ENCODE measurements at regions not wholly inside any gene's neighbourhood (a gene's known extent, or its start where the extent isn't known, plus 50 kb on each side); places are given as distances from the start of the nearest gene placed in this dataset.
"Not testable (repeated sequence)": the region's sequence is repeated elsewhere in the genome, so short reads cannot be mapped to it uniquely, and the experiment has no call there.

DNA sequence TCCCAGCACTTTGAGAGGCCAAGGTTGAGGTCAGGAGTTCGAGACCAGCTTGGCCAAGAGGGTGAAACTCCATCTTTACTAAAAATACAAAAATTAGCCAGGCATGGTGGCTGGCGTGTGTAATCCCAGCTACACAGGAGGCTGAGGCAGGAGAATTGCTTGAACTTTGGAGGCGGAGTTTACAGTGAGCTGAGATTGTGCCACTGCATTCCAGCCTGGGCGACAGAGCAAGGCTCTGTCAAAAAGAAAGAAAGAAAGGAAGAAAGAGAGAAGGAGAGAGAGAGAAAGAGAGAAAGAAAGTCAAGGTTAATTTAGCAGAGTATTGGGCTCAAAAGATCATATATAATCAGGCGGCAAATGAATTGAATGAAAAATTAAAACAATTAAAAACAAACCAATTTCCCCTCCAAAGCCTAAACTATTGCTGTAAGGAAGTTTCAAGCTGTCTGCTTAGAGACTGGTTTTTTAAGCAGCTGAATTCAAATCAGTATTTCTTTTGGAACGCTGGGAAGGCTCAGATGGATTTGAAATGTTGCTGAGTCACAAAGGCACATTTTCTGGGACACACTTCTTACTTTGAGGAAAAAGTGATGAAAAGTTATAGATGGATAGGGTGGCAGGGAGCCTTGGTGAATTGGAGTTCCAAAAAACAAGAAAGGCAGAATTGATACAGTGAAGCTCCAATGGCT, 81.3 kb upstream of the BHLHE40 start:
- DNase-seq (ENCODE audit: low spot score): no peak

DNA sequence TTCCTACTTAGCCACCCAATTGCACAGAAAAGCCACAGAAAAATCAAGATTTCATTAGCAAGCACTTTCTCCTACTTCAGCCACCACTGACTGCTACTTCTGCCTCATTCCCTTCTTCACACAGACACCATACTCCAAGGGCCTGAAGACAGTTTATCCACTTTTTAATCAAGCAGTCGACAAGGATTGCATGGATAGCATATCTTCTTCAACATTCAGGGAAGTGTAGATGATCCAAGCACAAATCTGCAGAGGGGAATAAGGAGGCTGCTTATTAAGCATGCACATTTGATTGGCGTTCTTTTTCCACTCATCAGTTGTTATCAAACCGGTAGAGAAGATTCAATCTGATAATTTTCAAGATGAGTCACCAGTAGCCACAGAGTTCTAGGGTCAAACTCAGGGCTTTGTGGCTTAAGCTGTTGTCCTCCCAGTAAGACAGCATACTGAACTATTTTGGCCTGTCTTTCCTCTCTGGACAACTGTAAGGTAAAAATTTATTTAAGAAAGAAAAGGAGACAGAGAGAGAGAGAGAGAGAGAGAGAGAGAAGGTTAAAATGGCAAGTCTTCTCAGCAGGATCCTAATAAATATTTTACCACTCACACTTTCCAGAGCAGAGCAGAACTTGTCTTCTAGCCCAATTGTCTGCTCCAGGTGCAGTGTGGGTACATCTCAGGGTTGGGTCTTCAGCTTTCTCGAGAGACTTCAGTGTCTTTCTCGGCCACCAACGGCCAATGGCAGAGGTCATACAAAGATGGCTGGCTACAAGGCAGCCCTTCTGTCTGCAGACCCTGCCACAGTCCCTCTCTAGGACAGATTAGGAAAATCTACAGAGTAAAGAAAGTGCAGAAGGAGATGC, 80.6 kb upstream of the BHLHE40 start:
- no peak for DNase-seq (ENCODE audit: low spot score)

DNA sequence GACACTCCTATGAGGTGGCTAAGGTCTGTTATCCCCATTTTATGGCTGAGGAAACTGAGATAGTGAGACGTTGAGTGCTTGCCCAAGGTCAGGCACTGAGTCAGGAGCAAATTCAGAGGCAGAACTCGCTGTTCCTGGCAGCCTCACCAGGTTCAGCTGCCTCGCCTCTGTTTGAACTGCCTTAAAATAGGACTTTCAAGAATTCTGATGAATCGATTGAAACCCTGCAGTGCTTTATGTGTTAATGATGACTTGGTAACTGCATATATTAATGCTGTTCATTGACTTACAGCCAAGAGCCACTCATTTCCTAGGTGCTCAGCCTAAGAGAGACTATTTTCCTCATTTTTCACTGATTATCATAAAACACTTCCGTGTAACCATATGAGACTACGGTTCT, 79.5 kb upstream of the BHLHE40 start:
- DNase-seq (ENCODE audit: low spot score): no peak

DNA sequence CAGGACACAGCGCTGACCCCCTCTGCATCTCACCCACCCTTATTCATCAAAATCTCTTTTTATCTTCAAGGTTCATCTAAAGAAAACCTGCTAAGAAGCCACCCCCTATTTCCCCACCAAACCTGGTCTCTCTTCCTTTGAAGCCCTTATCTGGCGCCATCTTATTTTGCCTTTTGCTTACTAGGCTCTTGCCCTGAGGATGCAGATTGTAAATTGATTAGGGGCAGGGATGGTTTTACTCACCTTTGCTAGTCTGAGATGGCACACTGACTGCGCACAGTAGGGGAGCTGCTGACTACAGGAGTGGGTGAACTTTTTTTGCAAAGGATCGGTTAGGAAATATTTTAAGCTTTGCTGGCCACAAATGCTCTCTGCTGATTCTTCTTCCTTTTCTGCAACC, 78.9 kb upstream of the BHLHE40 start:
- no peak for DNase-seq (ENCODE audit: low spot score)

DNA sequence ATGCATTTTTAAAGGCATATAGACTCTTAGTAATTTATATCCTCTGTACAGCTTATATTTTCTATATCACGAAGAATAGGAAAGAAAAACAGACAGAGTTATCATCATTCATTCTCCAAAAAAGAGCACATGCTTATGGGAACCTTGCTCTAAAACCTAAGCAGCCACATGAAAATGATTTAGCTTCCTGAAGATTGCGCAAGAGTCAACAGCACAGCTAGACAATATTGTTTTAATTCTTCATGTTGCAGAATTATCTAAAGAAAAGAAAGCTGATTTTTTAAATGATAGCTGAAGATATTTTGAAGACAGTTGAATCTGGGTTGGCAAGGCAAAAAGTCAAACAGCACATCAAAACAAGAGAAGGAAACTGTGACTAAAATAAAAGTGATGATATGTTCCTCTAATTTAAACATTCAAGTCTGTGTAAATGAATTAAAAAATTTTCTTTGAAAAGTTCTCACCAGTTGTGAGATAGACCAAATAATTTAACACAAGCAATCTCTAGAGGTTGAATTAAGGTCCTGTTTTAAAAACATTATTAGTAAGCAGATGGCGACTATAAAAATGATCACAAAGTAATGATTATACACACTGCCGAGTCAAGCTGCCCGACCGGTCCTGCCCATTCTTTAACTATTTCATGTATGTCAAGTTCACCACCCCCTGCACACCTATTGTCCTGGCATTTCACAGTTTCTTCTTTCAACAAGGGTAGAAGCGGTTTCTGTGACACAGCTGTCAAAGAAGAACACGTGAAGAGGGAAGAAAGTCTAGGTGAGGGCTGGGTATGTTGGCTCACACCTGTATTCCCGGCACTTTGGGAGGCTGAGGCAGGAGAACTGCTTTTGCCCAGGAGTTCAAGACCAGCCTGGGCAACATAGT, 74.2 kb upstream of the BHLHE40 start:
- DNase-seq (ENCODE audit: low spot score): peak; percentile 44

DNA sequence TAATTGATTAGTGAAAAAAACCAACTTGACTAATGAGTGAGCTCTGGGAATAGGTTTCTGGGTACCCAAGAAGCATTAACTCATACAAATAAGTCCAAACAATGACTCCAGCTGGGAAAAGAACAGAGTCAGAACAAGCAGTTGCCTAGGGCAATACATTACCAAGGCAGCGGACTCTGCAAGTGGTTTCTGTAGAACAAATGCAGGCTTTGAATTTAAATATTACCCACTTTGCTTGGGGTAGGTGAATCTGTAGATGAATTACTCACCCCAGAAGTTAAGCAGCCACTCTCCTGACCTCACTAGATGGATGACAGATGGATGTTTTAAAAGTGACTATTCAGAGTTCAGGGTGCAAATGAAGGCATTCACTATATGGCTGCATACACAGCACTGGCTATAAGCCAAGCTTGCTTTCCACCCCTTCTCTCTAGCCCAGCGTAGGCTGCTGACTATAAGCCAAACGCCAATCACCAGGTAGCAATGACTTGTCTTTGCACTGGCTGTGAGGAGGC, 73.1 kb upstream of the BHLHE40 start:
- DNase-seq (ENCODE audit: low spot score): no peak

DNA sequence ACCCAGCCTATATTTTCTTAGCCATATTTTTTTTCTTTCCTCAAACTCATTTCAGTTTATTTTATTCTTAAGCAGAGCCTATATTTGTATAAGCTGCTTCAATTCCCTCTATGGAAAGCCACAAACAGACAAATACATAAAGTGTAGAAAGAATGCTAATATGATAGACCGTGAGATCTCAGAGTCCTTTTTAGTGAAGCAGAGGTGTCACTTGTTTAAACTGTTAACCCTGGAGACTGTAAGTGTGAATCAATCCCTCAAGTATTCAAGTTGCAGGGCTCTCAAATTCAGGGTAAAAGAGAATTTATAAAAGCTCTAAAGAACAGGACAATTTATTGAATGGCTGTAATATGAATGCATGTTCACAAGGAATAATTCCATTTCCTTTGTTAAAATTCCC, 72.2 kb upstream of the BHLHE40 start:
- no peak for DNase-seq (ENCODE audit: low spot score)

DNA sequence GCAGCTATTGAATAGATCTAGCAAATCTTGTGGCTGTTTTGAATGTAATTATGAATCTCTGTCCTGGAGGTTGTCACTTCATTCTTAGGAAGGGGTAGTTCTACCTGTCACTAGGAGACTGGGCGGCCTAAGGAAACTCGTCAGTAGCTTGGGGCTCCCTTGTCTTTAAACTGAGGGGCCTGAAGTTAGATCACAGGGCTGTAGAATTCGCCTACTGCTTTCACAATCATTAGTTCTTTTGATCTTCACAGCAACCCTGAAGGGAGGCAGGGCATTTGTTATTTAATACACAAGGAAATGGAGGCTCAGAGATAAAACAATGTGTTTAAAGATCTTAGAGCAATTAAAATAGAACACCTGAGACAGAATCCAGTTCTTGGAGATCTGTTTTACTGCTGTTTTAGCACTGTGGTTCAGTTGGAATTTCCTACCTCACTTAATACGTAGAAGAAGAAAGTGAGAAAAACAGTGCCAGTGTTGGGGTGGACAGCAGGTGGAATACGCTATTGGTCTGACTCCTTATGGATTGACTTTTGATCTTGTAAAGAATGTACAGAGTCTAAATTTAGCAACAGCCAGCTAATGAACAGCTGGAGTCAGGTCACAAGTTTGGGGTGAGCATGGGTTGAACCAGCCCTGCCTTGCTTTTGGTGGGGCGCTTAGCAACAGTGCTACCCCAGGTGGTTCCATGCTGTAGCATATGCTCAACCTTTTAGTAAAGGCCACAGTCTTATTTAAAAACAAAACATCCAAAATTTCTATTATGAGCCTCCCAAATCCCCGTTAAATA, 71.4 kb upstream of the BHLHE40 start:
- DNase-seq (ENCODE audit: low spot score): no peak

DNA sequence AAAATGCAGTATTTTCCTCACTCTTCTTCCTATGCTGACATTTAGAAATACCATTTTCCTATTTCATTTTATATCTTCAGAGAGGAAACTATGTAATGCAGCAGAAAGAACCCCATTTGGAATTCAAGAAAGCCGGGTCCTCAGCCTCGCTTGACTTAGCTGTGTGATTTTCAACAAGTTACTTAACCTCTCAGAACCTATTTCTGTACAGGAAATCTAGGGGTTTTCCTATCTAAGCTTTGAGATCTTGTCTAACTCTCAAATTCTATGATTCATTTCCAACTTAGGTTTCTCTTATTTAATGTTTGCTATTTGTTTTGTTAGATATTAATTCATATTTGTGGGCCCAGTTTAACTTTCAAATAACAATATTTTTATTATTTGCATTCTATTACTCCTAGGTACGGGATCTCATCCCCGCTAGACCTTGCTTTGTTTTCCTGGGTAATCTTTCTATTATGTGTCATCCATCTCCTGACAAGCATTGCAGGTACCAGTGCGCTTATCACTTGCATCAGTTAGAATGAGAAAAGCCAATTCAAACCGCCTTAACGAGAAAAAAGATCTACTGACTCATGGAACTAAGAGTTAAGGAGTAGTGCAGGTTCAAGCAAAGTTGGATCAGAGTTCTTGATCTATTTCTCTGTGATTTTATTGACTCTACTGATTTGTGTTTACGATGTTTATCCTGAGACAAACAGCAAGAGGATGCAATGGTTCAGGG, 70.6 kb upstream of the BHLHE40 start:
- no peak for DNase-seq (ENCODE audit: low spot score)

DNA sequence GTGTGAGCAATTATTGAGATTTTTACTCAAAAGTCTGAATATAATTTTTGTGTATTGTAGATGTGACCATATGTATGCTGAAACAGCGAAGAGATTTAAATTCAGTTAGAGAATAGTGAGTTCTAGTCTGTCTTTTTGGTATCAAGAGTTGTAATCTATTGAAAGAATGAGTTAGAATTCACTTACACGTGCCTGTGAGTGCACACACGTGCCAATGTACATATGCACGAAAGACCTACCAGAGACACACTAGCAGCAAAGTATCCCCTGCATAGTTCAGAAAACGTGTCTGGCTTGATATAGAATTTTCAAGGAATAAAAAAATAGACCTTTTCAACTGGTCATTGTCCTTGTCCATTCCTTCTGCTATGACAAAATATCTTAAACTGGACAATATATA, 64.8 kb upstream of the BHLHE40 start:
- no peak for DNase-seq (ENCODE audit: low spot score)

DNA sequence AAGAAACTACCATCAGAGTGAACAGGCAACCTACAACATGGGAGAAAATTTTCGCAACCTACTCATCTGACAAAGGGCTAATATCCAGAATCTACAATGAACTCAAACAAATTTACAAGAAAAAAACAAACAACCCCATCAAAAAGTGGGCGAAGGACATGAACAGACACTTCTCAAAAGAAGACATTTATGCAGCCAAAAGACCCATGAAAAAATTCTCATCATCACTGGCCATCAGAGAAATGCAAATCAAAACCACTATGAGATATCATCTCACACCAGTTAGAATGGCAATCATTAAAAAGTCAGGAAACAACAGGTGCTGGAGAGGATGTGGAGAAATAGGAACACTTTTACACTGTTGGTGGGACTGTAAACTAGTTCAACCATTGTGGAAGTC, 57.6 kb upstream of the BHLHE40 start:
- not testable (repeated sequence) for DNase-seq (ENCODE audit: low spot score)

DNA sequence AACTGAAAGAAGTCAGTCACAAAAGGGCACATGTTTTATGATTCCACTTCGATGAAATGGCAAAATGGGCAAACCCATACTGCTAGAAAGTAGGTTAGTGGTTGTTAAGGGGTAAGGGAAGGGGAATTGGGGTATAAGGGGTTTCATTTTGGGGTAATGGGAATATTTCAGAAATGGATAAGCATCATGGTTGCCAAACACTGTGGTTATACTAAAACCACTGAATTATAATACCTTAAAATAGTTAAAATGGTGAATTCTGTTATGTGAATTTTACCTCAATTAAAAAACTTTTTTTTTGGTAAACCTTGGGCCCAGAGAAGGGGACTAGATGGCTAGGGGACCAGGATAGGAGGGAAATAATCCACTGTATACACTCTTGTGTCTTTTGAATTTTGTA, 52.3 kb upstream of the BHLHE40 start:
- DNase-seq (ENCODE audit: low spot score): no peak

DNA sequence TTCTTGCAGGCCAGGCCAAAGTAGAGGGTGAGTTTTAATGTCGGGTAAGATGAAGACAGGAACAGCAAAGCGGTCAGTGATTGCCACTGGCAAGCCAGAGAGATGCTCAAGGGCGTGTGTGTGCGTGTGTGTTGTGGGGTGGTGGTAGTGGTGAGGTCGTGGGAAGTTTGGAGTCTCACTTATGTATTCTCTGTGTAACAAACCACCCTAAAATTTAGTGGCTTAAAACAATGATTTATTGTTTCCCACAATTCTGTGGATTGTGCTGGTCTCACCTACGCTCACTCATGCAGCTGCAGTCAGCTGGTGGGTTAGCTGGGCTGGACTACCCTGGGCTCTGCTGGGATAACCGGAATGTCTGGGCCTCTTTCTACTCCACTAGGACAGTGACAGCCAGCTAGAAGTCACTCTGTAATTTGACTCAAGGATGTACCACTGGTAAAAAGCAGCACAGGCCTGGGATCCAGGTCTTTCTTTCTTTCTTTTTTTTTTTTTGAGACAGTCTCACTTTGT, 50.9 kb upstream of the BHLHE40 start:
- no peak for DNase-seq (ENCODE audit: low spot score)
